ENCODE measurements at regions not wholly inside any gene's neighbourhood (a gene's known extent, or its start where the extent isn't known, plus 50 kb on each side); places are given as distances from the start of the nearest gene placed in this dataset.
A peak's percentile ranks its signal among the peaks of the same experiment; 100 is the strongest.
"Not testable (repeated sequence)": the region's sequence is repeated elsewhere in the genome, so short reads cannot be mapped to it uniquely, and the experiment has no call there.

DNA sequence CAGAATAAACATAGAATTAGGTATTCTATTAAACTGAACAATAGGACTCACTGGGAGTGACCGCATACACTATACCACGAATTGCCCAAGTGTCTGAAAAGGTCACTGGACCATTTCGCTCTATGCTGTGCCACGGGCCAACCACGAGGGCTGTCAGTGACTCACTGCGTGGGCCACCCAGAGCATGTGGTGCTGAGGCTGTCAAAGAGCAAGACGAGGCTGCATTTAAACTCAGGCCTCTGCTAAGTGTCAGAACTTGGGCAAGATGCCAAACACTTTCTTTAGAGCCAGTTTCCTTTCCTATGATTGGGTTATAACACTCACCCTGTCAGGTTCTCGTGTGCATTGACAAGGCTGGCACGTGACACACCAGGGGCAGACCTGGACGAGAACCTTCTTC is 97.5 kb downstream of the SH3YL1 start:
- no peak for DNase-seq

DNA sequence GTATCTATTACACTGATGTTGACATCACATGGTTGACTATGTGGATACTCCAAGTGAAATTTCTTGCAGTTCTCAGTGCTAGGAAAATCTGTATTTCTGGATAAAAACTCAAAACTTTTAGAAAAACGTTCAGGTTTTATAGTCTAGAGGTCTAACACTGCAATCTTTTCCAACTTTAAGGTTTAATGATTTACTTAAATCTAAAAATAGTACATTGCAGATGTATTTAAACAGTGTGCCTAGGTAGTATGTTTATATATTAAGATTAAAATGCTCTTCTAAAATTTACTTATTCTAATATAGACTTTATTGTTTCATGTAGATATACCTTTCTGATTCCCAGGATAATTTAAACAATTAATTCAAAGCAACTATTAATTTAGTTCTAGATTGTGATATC is 98.3 kb downstream of the SH3YL1 start:
- DNase-seq, result no peak

DNA sequence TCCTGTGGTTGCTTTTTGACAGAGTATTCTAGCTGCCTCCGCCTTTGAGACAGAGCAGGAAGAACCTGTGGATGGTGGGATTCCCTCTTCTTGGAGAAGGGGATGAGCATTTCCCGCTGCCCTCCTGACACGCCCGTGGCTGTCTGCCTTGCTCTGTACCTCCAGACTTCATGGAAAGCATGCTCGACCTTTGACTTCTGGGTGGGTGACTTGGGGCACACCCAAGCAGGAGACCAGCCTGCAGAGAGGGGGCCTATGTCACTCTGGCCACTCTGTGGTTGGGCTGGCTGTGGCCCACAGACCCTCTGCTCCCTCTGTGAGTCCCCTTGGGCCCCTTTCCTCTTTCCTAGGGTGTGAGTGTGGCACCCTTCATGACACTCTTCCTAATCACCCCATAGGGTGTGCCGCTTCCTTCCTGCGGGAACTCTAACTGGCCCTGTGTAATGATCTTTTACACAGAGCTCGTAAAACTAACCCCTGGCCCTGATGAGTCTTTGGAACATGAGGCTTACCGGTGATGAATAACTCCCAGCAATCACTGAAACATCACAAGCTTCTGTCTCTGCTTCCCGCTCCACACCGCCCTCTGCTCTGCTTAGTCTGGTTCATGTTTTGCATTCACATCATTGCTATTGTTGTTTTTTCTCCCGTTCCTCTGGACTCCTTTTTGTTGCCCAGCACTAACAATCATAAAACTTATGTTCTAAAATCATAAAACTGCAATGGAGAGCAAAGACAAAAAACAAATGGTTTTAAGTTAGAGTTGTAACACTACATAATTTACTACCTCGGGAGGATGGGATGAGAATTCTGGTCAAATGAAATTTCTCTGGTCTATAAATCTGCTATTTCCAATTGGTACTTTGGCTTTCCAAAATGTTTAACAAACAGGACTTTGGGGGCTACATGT is 101.1 kb downstream of the SH3YL1 start:
- DNase-seq, result no peak

DNA sequence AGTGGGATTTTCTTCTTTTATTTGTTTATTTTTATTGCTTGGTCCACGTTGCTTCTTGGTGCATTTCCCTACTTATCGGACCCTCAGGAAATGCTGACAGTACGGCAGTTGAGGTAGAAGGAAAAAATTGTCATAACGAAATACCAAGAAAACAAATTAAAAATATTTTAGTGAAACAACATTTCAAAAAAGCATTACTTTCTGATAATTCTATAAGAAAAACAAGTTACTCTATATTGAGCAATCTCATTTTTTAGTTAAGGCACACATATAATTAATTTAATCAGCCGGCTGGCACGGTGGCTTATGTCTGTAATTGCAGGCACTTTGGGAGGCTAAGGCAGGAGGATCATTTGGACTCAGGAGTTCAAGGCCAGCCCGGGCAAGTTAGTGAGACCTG is 102.1 kb downstream of the SH3YL1 start:
- DNase-seq, result no peak

DNA sequence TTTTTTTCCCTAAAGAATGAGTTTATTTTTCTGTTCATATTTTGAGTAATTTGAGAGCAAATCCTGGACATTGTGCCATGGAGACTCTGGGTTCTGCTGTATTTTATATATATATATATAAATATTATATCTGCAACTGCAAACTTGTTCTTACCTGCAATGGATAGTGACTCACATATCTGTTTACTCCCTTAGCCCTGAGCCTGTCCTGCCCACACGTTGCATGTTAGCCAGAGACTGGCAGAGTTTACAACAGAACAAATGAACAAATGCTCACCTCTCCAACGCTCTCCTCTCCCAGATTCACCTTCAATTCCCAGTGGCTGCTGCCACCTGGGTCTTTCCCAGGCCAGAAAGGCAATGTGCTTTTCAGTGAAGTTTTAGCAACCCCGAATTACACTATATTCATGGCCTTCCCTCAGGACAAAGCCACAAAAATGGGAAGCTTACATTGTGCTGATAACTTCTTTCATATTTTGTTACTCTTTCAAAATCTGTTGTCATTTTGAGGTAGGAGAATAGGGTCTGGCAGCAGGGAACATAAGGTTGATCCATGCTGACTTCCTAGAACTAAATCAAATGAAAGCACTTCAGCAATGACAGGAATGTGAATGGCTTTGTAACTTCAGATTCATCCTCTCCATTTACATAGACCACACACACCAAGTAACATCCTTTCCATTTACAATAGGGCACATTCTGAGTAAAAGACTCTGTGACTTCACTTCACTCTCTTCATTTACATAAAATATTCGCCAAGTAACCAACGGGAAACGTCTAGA is 105.4 kb upstream of the FAM110C start:
- no peak for DNase-seq

DNA sequence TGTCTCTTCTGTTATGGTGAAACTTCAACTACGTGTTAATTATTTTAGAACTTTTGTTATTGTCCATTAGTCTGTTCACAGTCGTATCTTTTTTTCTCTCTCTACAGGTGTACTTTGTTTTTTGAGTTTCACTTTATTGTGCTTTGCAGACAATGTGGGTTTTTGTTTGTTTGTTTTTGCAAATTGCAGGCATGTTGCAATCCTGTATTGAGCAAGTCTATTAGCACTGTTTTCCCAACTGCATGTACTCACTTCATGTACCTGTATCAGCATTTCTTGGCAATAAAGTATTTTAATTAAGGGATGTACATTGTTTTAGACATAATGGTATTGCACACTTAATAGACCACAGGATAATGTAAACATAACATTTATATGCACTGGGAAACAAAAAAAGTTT is 99.1 kb upstream of the FAM110C start:
- no peak for DNase-seq

DNA sequence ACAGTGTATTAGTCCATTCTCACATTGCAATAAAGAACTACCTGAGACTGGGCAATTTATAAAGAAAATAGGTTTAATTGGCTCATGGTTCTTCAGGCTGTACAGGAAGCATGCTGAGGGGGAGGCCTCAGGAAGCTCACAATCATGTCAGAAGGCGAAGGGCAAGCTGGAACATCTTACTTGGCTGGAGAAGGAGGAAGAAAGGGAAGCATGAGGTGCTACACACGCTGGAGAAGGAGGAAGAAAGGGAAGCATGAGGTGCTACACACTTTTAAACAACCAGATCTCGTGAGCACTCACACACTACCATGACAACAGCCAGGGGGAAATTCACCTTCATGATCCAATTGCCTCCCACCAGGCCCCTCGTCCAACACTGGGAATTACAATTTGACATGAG is 95.3 kb upstream of the FAM110C start:
- DNase-seq, result no peak

DNA sequence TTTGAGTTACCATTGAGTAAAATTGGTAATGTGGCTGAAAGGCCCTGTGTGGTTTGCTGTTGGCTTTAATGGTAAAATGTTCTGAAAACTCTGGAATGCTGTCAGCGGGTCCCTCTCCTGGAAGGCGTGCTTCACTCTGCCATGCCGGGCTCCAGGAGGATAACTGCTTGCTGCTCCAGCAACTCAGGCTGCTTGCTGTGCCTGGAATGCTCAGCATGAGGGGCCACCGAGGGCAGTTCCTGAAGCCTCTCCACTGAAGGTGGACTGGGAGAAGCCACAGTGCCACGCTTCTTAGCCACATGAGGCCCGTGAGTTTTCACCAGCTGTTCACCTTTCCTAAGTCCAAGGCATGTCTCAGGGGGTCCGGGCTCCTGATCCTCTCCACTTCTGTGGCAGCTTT is 90.4 kb upstream of the FAM110C start:
- DNase-seq, result no peak

DNA sequence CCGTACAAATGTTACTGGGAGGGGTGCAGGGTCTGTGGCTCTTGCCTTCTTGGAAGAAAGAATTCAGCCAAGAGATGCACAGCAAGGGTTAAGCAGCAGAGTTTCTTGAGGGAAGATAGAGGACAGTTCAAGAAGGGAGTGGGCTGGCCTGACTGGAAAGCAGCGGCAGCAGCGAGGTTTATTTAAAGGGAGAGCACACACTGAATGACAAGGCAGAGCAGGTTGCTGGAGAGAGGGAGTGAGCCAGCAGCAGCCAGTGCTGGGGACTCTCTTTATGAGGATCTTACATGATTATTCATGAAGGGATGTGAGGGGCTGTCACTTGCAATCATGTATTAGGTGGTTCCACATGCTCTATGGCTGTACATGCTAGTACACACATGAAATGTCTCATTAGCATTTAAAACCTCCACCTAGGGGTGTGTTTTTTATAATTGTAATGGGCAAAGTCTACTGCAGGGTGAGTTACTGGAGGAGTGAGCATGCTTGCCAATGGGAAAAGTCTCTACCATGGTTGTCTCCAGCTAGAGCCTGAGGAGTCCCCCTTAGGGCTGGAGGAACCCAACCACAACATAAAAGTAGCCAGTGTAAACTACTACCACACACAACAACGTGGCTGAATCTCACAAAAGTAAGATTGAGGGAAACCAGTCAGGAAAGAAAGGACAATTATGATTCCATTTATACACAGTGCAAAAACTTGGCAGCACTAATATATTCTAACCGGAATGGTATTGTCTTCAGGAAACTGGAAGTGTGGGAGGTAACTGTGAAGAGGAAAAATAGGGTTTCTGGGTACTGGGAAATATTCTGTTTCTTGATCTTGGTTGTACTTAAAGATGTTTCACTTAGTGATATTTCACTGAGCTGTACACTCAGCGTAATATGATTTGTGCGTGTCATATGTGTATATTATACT is 87.6 kb upstream of the FAM110C start:
- DNase-seq, result peak; percentile 4

DNA sequence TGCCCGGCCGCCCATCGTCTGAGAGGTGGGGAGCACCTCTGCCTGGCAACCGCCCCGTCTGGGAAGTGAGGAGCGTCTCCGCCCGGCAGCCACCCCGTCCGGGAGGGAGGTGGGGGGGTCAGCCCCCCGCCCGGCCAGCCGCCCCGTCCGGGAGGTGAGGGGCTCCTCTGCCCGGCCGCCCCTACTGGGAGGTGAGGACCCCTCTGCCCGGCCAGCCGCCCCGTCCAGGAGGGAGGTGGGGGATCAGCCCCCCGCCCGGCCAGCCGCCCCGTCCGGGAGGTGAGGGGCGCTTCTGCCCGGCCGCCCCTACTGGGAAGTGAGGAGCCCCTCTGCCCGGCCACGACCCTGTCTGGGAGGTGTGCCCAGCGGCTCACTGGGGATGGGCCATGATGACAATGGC is 80.5 kb upstream of the FAM110C start:
- not testable (repeated sequence) for DNase-seq

DNA sequence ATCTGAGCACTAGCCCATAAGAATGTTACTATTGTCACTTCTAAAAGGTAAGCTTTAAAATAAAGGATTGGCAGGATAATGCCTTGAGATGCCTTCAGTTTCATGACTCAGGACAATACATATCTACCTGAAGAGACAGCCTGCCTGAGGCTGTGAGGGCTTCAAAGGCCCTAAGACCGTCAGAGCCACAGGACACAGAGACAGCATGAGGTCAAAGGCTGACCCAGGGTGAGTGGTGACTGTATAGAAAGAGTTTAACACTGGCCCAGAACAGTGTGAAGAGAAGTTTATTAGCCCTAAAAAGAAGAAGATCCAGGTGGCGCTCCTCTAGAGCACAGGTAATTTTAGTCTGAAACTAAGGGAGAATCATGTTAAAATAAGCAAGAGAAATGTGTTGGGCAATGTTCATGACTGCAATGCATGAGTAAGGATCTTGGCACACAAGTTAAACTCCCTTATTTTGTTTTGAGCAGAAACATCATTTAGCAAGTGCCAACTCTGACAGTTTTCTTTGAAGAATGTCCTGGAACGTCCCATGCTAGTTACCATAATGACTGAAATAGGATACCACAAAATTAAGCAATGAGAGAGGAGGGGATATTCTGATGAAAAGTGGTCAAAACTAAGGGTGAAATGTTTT is 78.1 kb upstream of the FAM110C start:
- no peak for DNase-seq

DNA sequence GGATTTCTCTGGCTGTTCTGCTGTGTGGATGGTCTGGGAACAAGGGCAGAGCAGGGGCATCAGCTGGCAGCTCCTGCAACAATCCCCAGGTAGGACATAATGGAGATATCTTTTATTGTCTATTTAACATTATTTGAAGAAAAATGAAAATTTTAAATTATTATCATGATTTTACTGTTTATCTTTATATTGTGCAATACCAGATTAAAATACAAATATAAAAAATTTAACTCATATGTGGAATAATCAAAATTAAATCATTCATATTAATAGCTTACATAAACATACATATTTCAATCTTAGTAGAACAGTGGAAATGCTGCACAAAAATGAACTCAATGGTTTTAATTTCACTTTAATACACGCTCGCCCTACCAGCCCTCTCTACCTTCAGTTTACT is 70.6 kb upstream of the FAM110C start:
- no peak for DNase-seq

DNA sequence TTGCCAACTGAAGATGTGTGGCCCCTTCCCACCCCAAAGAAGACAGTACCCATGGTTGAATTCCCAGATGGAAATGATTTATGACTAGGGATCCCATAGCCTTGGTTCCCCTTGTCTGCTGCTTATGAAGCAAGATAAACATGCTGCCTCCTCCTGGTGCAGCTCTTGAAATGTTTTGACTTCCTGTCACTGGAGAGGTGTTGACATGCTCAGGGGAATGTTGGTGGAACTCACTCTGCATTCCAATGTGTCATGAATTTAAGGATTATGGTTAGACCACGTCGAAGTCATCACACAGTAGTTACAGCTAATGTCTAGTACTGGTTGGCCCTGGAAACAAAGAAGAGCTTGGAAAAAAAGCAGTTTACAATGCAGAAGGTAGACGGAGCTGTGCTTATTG is 69.0 kb upstream of the FAM110C start:
- no peak for DNase-seq

DNA sequence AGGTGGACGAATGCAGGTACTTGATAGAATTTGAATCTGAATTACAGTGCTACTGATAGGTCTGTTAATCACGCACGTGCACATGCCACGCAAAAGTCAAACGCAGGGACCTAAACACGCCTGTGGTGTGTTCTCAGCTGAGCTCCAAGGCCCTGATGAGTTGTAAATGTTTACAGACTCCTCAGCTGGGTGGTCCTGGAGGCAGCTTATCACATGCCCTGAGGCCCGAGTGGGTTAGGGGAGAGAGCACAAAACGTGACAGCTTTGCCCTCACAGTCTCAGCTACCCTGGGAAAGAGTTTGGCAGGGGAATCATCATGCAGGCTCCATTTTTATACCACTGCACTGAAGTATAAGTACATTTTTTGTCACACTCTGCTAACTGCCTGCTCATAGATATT is 68.3 kb upstream of the FAM110C start:
- DNase-seq, result no peak

DNA sequence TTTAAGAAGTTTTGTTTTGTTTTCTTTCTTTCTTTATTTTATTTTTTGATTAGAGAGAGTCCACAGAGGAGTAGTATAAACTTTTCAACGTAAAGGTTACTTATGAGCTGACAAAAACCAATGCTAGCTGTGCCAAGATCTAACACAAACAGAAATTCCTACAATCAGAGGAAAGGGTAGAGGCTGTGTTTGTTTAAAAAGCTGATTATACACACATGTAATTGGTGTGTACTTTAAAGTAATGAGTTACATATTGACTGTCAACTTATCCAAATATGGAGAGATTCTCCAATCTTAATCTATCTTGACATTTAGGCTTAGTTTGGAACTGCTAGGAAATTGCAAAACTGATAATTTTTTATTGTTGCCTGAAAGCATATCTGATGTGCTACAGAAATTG is 63.7 kb upstream of the FAM110C start:
- no peak for DNase-seq

DNA sequence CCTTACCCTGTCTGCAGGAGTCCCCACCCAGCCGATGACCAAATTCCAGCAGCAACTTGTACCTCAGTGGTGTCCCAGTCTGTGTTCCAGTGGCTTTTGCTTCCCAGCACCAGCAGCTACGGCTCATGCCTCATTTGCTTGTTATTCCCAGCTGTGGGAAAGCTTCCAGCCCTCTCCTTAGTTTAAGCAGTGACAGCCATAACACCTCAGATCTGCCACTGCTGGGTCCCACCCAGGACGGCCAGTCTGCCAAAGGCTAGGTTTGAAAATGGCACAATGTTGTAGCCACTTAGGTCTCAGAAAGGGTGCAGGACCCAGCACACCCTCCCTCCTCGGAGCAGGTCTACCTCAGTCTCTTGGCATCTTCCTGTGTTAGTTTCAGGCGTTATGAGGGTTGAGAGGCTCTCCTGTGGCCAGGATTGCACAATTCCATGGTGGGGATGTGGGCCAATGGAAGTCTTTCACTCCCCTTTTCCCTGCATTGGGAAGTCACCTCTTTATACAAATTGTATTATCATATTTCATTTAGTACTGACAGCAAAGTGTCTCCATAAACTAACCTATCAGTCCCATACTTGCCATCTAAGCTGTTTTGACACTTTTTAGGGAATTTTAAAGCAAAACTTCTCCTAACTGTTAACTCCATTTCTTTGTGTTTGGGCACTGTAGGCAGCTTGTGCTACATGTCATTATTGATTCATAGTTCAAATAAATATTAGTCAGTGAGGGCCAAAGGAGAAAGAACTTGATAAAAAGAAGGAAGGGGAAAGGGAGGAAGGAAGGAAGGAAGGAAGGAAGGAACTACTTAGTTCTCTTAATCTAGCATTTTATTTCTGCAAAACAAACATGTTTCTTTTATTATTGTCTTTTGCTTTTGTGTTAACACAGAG is 62.9 kb upstream of the FAM110C start:
- no peak for DNase-seq

DNA sequence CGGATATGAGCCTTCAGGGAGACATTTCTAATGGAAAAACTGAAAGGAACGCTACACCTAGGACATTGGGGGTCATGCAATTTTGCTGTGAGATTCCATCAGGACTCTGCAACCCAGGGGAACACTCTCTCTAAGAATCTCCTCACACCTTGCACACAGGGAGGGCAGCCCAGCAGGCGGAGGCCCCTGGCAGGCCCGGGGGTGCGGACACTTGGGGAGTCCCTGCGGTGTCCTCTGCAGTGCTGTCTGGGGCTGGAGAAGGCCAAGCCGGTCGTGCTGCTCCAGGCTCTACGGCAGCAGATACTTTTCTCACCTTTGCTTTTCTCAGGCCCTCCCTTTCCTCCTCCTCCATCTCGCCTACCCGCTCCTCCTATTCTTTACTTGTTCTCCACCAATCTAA is 54.7 kb upstream of the FAM110C start:
- no peak for DNase-seq
